ENCODE measurements at regions not wholly inside any gene's neighbourhood (a gene's known extent, or its start where the extent isn't known, plus 50 kb on each side); places are given as distances from the start of the nearest gene placed in this dataset.
"Not testable (repeated sequence)": the region's sequence is repeated elsewhere in the genome, so short reads cannot be mapped to it uniquely, and the experiment has no call there.

- DNase-seq (ENCODE audit: low read depth, low spot score); H3K9me1 ChIP-seq (replicated peaks; ENCODE audit: control insufficient read depth, extremely low read depth, insufficient read depth, low read length); H3K27me3 ChIP-seq (ENCODE audit: control insufficient read depth in 2 of 2, insufficient read depth in 2 of 2, low read length in 2 of 2); H3K79me2 ChIP-seq (ENCODE audit: control insufficient read depth, insufficient read depth, low read length); FAIRE-seq; BruUV-seq (replicated peaks); H3K4me1 ChIP-seq (ENCODE audit: control insufficient read depth, extremely low read depth, insufficient read depth, low read length); H3K4me2 ChIP-seq (ENCODE audit: insufficient read depth, low read length); POLR2A ChIA-PET; H3K36me3 ChIP-seq (ENCODE audit: control insufficient read depth in 2 of 2, extremely low read depth in 1 of 2, insufficient read depth in 2 of 2, low read length in 2 of 2); H4K20me1 ChIP-seq (replicated peaks; ENCODE audit: control insufficient read depth, extremely low read depth, insufficient read depth, low read length); CTCF ChIA-PET; intact Hi-C loops (cut with micrococcal nuclease); dilution Hi-C loops (cut with MboI; ENCODE audit: extremely low pct_ligation_motif_present, low sequenced_read_pairs); H2AFZ ChIP-seq (ENCODE audit: low read depth, low read length); H3K9me3 ChIP-seq (replicated peaks; ENCODE audit: control insufficient read depth, insufficient read depth, low read length); H3K4me3 ChIP-seq (replicated peaks in 1 of 3; ENCODE audit: insufficient read depth in 1 of 3, low read depth in 1 of 3, low read length in 3 of 3); H3K9ac ChIP-seq (replicated peaks; ENCODE audit: extremely low read depth, insufficient read depth, low read length); H3K27ac ChIP-seq (ENCODE audit: insufficient read depth, low read depth, low read length): not testable (repeated sequence)
Observed at GRCh38 chr1:146510248-146510983, 281.6 kb upstream of the NOTCH2NLA start.

- H3K79me2 ChIP-seq (ENCODE audit: control insufficient read depth, insufficient read depth, low read length); H4K20me1 ChIP-seq (replicated peaks; ENCODE audit: control insufficient read depth, extremely low read depth, insufficient read depth, low read length); H3K9ac ChIP-seq (replicated peaks; ENCODE audit: extremely low read depth, insufficient read depth, low read length); H3K9me3 ChIP-seq (replicated peaks; ENCODE audit: control insufficient read depth, insufficient read depth, low read length); H3K36me3 ChIP-seq (ENCODE audit: control insufficient read depth in 2 of 2, extremely low read depth in 1 of 2, insufficient read depth in 2 of 2, low read length in 2 of 2); H3K27ac ChIP-seq (ENCODE audit: insufficient read depth, low read depth, low read length); H3K4me3 ChIP-seq (replicated peaks in 1 of 3; ENCODE audit: insufficient read depth in 1 of 3, low read depth in 1 of 3, low read length in 3 of 3); DNase-seq (ENCODE audit: low read depth, low spot score); CTCF ChIA-PET; H3K9me1 ChIP-seq (replicated peaks; ENCODE audit: control insufficient read depth, extremely low read depth, insufficient read depth, low read length); H3K27me3 ChIP-seq (ENCODE audit: control insufficient read depth in 2 of 2, insufficient read depth in 2 of 2, low read length in 2 of 2); intact Hi-C loops (cut with micrococcal nuclease); H2AFZ ChIP-seq (ENCODE audit: low read depth, low read length); BruUV-seq (replicated peaks); H3K4me1 ChIP-seq (ENCODE audit: control insufficient read depth, extremely low read depth, insufficient read depth, low read length); FAIRE-seq; dilution Hi-C loops (cut with MboI; ENCODE audit: extremely low pct_ligation_motif_present, low sequenced_read_pairs); POLR2A ChIA-PET; H3K4me2 ChIP-seq (ENCODE audit: insufficient read depth, low read length): not testable (repeated sequence)
Observed at GRCh38 chr1:146504121-146504520, 275.3 kb upstream of the NOTCH2NLA start.

- CTCF ChIA-PET; POLR2A ChIA-PET; H3K36me3 ChIP-seq (ENCODE audit: control insufficient read depth in 2 of 2, extremely low read depth in 1 of 2, insufficient read depth in 2 of 2, low read length in 2 of 2); intact Hi-C loops (cut with micrococcal nuclease); H3K4me1 ChIP-seq (ENCODE audit: control insufficient read depth, extremely low read depth, insufficient read depth, low read length); DNase-seq (ENCODE audit: low read depth, low spot score); H3K9me3 ChIP-seq (replicated peaks; ENCODE audit: control insufficient read depth, insufficient read depth, low read length); H3K79me2 ChIP-seq (ENCODE audit: control insufficient read depth, insufficient read depth, low read length); dilution Hi-C loops (cut with MboI; ENCODE audit: extremely low pct_ligation_motif_present, low sequenced_read_pairs); BruUV-seq (replicated peaks); H3K9ac ChIP-seq (replicated peaks; ENCODE audit: extremely low read depth, insufficient read depth, low read length); H3K9me1 ChIP-seq (replicated peaks; ENCODE audit: control insufficient read depth, extremely low read depth, insufficient read depth, low read length); H2AFZ ChIP-seq (ENCODE audit: low read depth, low read length); H3K27me3 ChIP-seq (ENCODE audit: control insufficient read depth in 2 of 2, insufficient read depth in 2 of 2, low read length in 2 of 2); H3K4me3 ChIP-seq (replicated peaks in 1 of 3; ENCODE audit: insufficient read depth in 1 of 3, low read depth in 1 of 3, low read length in 3 of 3); FAIRE-seq; H3K27ac ChIP-seq (ENCODE audit: insufficient read depth, low read depth, low read length); H3K4me2 ChIP-seq (ENCODE audit: insufficient read depth, low read length); H4K20me1 ChIP-seq (replicated peaks; ENCODE audit: control insufficient read depth, extremely low read depth, insufficient read depth, low read length): not testable (repeated sequence)
Observed at GRCh38 chr1:146487555-146487954, 258.7 kb upstream of the NOTCH2NLA start.

- H3K9me3 ChIP-seq (replicated peaks; ENCODE audit: control insufficient read depth, insufficient read depth, low read length); DNase-seq (ENCODE audit: low read depth, low spot score); H3K79me2 ChIP-seq (ENCODE audit: control insufficient read depth, insufficient read depth, low read length); H4K20me1 ChIP-seq (replicated peaks; ENCODE audit: control insufficient read depth, extremely low read depth, insufficient read depth, low read length); H3K27me3 ChIP-seq (ENCODE audit: control insufficient read depth in 2 of 2, insufficient read depth in 2 of 2, low read length in 2 of 2); dilution Hi-C loops (cut with MboI; ENCODE audit: extremely low pct_ligation_motif_present, low sequenced_read_pairs); H3K36me3 ChIP-seq (ENCODE audit: control insufficient read depth in 2 of 2, extremely low read depth in 1 of 2, insufficient read depth in 2 of 2, low read length in 2 of 2); intact Hi-C loops (cut with micrococcal nuclease); POLR2A ChIA-PET; FAIRE-seq; H2AFZ ChIP-seq (ENCODE audit: low read depth, low read length); H3K27ac ChIP-seq (ENCODE audit: insufficient read depth, low read depth, low read length); H3K9ac ChIP-seq (replicated peaks; ENCODE audit: extremely low read depth, insufficient read depth, low read length); BruUV-seq (replicated peaks); H3K4me3 ChIP-seq (replicated peaks in 1 of 3; ENCODE audit: insufficient read depth in 1 of 3, low read depth in 1 of 3, low read length in 3 of 3); H3K4me2 ChIP-seq (ENCODE audit: insufficient read depth, low read length); H3K4me1 ChIP-seq (ENCODE audit: control insufficient read depth, extremely low read depth, insufficient read depth, low read length); CTCF ChIA-PET; H3K9me1 ChIP-seq (replicated peaks; ENCODE audit: control insufficient read depth, extremely low read depth, insufficient read depth, low read length): not testable (repeated sequence)
Observed at GRCh38 chr1:146487155-146487554, 258.3 kb upstream of the NOTCH2NLA start.
